ENCODE measurements at regions not wholly inside any gene's neighbourhood (a gene's known extent, or its start where the extent isn't known, plus 50 kb on each side); places are given as distances from the start of the nearest gene placed in this dataset.

GRCh38 chr2:222038067-222038802 lies 260.6 kb downstream of the PAX3 start:
- Histone ChIP-seq H3K4me2 (ENCODE audit: low read length) (no peak overlapping the region), H3K4me3 (ENCODE audit: low read depth, low read length) (no peak overlapping the region), H3K4me1 (no peaks in the 10 kb centered on the region), H3K79me2 (no peaks in the 10 kb centered on the region), H3K9ac (no peak overlapping the region), H2AFZ (no peak overlapping the region), H3K9me3 (ENCODE audit: control insufficient read depth, low read length) (no peaks in the 10 kb centered on the region), H3K27me3 (ENCODE audit: control insufficient read depth, insufficient read depth, low read length) (no peaks in the 10 kb centered on the region), H3K27ac (no peak overlapping the region), H3K36me3 (ENCODE audit: control insufficient read depth, insufficient read depth, low read length) (no peaks in the 10 kb centered on the region)
- TF ChIP-seq CTCF (IDR thresholded peaks at IDR 0.05) = peak; percentile 7

- no peaks in the 10 kb centered on the region for H3K79me2 ChIP-seq
- no peaks in the 10 kb centered on the region for H3K27me3 ChIP-seq (ENCODE audit: control insufficient read depth, insufficient read depth, low read length)
- no peak overlapping the region for H2AFZ ChIP-seq
- no peaks in the 10 kb centered on the region for H3K4me1 ChIP-seq
- H3K4me3 ChIP-seq (ENCODE audit: low read depth, low read length) = no peak overlapping the region
- no peak overlapping the region for H3K27ac ChIP-seq
- H3K36me3 ChIP-seq (ENCODE audit: control insufficient read depth, insufficient read depth, low read length) = no peaks in the 10 kb centered on the region
- no peak overlapping the region for H3K4me2 ChIP-seq (ENCODE audit: low read length)
- TF ChIP-seq CTCF (IDR thresholded peaks at IDR 0.05) = no peak
- no peaks in the 10 kb centered on the region for H3K9me3 ChIP-seq (ENCODE audit: control insufficient read depth, low read length)
- no peak overlapping the region for H3K9ac ChIP-seq
Observed at GRCh38 chr2:222037211-222037610, 261.6 kb downstream of the PAX3 start.

GRCh38 chr2:222034058-222034457 lies 264.7 kb downstream of the PAX3 start:
- Histone ChIP-seq H3K27me3 (ENCODE audit: control insufficient read depth, insufficient read depth, low read length) (no peaks in the 10 kb centered on the region), H3K4me3 (ENCODE audit: low read depth, low read length) (no peak overlapping the region), H2AFZ (no peak overlapping the region), H3K27ac (no peak overlapping the region), H3K9me3 (ENCODE audit: control insufficient read depth, low read length) (no peaks in the 10 kb centered on the region), H3K79me2 (no peaks in the 10 kb centered on the region), H3K9ac (no peak overlapping the region), H3K4me1 (no peaks in the 10 kb centered on the region), H3K4me2 (ENCODE audit: low read length) (no peak overlapping the region), H3K36me3 (ENCODE audit: control insufficient read depth, insufficient read depth, low read length) (no peaks in the 10 kb centered on the region)
- TF ChIP-seq CTCF (IDR thresholded peaks at IDR 0.05) = no peak

GRCh38 chr2:222033541-222033940 lies 265.3 kb downstream of the PAX3 start:
- Histone ChIP-seq H2AFZ (no peak overlapping the region), H3K27ac (no peak overlapping the region), H3K36me3 (ENCODE audit: control insufficient read depth, insufficient read depth, low read length) (no peaks in the 10 kb centered on the region), H3K4me3 (ENCODE audit: low read depth, low read length) (no peak overlapping the region), H3K4me1 (no peaks in the 10 kb centered on the region), H3K9me3 (ENCODE audit: control insufficient read depth, low read length) (no peaks in the 10 kb centered on the region), H3K79me2 (no peaks in the 10 kb centered on the region), H3K4me2 (ENCODE audit: low read length) (no peak overlapping the region), H3K9ac (no peak overlapping the region), H3K27me3 (ENCODE audit: control insufficient read depth, insufficient read depth, low read length) (no peaks in the 10 kb centered on the region)
- no peak for TF ChIP-seq CTCF (IDR thresholded peaks at IDR 0.05)

- peak overlapping the region; percentile 14 for H2AFZ ChIP-seq
- no peak overlapping the region for H3K4me2 ChIP-seq (ENCODE audit: low read length)
Observed at GRCh38 chr2:222025881-222026271, 272.9 kb downstream of the PAX3 start.

More at GRCh38 chr2:222025881-222026271, 272.9 kb downstream of the PAX3 start:
- H3K36me3 ChIP-seq (ENCODE audit: control insufficient read depth, insufficient read depth, low read length) = no peaks in the 10 kb centered on the region
- H3K4me3 ChIP-seq (ENCODE audit: low read depth, low read length) = no peak overlapping the region
- no peaks in the 10 kb centered on the region for H3K27me3 ChIP-seq (ENCODE audit: control insufficient read depth, insufficient read depth, low read length)
- TF ChIP-seq CTCF (IDR thresholded peaks at IDR 0.05) = no peak
- no peak overlapping the region for H3K9ac ChIP-seq
- H3K79me2 ChIP-seq = no peaks in the 10 kb centered on the region
- H3K9me3 ChIP-seq (ENCODE audit: control insufficient read depth, low read length) = no peaks in the 10 kb centered on the region
- no peak overlapping the region for H3K27ac ChIP-seq
- no peaks in the 10 kb centered on the region for H3K4me1 ChIP-seq
